ENCODE measurements at regions not wholly inside any gene's neighbourhood (a gene's known extent, or its start where the extent isn't known, plus 50 kb on each side); places are given as distances from the start of the nearest gene placed in this dataset.

- TF ChIP-seq CTCF (IDR thresholded peaks at IDR 0.05): no peak
- H3K36me3 ChIP-seq: no peaks in the 10 kb centered on the region
- H3K9me3 ChIP-seq: peaks cover 3% of the 10 kb centered on the region
- no peaks in the 10 kb centered on the region for H3K4me1 ChIP-seq
- no peaks in the 10 kb centered on the region for H3K27me3 ChIP-seq (ENCODE audit: low read depth)
- H3K4me3 ChIP-seq: no peak overlapping the region
- H3K27ac ChIP-seq: no peak overlapping the region
- no peak for DNase-seq
- intact Hi-C loops (cut with DNase I): no loop called here
- no peak for ATAC-seq
These were observed 2180.1 kb downstream of the TP53TG3F start for GRCh38 chr16:35639233-35640205.

- no peaks in the 10 kb centered on the region for H3K36me3 ChIP-seq
- no peak for ATAC-seq
- H3K27me3 ChIP-seq (ENCODE audit: low read depth): no peaks in the 10 kb centered on the region
- no peak for DNase-seq
- intact Hi-C loops (cut with DNase I): no loop called here
- no peak overlapping the region for H3K27ac ChIP-seq
- no peaks in the 10 kb centered on the region for H3K4me1 ChIP-seq
- TF ChIP-seq CTCF (IDR thresholded peaks at IDR 0.05): no peak
- no peak overlapping the region for H3K4me3 ChIP-seq
- H3K9me3 ChIP-seq: peaks cover 3% of the 10 kb centered on the region
These were observed 2183.0 kb downstream of the TP53TG3F start for GRCh38 chr16:35642322-35642835.

- ATAC-seq (no peak), DNase-seq (no peak)
- H3K27me3 ChIP-seq (ENCODE audit: low read depth): no peaks in the 10 kb centered on the region
- no peak for TF ChIP-seq CTCF (IDR thresholded peaks at IDR 0.05)
- no peaks in the 10 kb centered on the region for H3K36me3 ChIP-seq
- no peak overlapping the region for H3K4me3 ChIP-seq
- intact Hi-C loops (cut with DNase I): no loop called here
- no peaks in the 10 kb centered on the region for H3K9me3 ChIP-seq
- H3K4me1 ChIP-seq: no peaks in the 10 kb centered on the region
- H3K27ac ChIP-seq: no peak overlapping the region
These were observed 2192.4 kb downstream of the TP53TG3F start for GRCh38 chr16:35651841-35652240.

GRCh38 chr16:35664091-35664693, 2204.8 kb downstream of the TP53TG3F start:
- intact Hi-C loops (cut with DNase I): no loop called here
- TF ChIP-seq CTCF (IDR thresholded peaks at IDR 0.05): no peak
- DNase-seq: no peak
- Histone ChIP-seq H3K4me1 (no peaks in the 10 kb centered on the region), H3K36me3 (no peaks in the 10 kb centered on the region), H3K4me3 (no peak overlapping the region), H3K9me3 (no peaks in the 10 kb centered on the region), H3K27me3 (ENCODE audit: low read depth) (no peaks in the 10 kb centered on the region), H3K27ac (no peak overlapping the region)
- ATAC-seq: no peak

- Histone ChIP-seq H3K36me3 (no peaks in the 10 kb centered on the region), H3K27me3 (ENCODE audit: low read depth) (no peaks in the 10 kb centered on the region), H3K27ac (no peak overlapping the region), H3K4me1 (no peaks in the 10 kb centered on the region), H3K9me3 (peaks cover 8% of the 10 kb centered on the region), H3K4me3 (no peak overlapping the region)
- no peak for TF ChIP-seq CTCF (IDR thresholded peaks at IDR 0.05)
- no peak for DNase-seq
- intact Hi-C loops (cut with DNase I): no loop called here
- no peak for ATAC-seq
These were observed 2225.7 kb downstream of the TP53TG3F start for GRCh38 chr16:35685085-35685484.

Measured in lower lobe of right lung (tissue), 2 donors.